ENCODE measurements at regions not wholly inside any gene's neighbourhood (a gene's known extent, or its start where the extent isn't known, plus 50 kb on each side); places are given as distances from the start of the nearest gene placed in this dataset.

- H3K4me3 ChIP-seq (ENCODE audit: low read length), result no peak overlapping the region
- TF ChIP-seq CTCF (conservative IDR thresholded peaks at IDR 0.05; ENCODE audit: low read depth, low read length), result no peak
- no peak for DNase-seq (ENCODE audit: low read depth)
Observed at GRCh38 chr2:117257362-117257761, 557.1 kb upstream of the DDX18 start.

GRCh38 chr2:117269574-117269973, 544.9 kb upstream of the DDX18 start:
- TF ChIP-seq CTCF (conservative IDR thresholded peaks at IDR 0.05; ENCODE audit: low read depth, low read length), result no peak
- no peak overlapping the region for H3K4me3 ChIP-seq (ENCODE audit: low read length)
- no peak for DNase-seq (ENCODE audit: low read depth)

GRCh38 chr2:117271631-117272030, 542.9 kb upstream of the DDX18 start:
- no peak overlapping the region for H3K4me3 ChIP-seq (ENCODE audit: low read length)
- no peak for DNase-seq (ENCODE audit: low read depth)
- no peak for TF ChIP-seq CTCF (conservative IDR thresholded peaks at IDR 0.05; ENCODE audit: low read depth, low read length)

GRCh38 chr2:117273009-117273671, 541.4 kb upstream of the DDX18 start:
- no peak overlapping the region for H3K4me3 ChIP-seq (ENCODE audit: low read length)
- no peak for TF ChIP-seq CTCF (conservative IDR thresholded peaks at IDR 0.05; ENCODE audit: low read depth, low read length)
- peak; percentile 31 for DNase-seq (ENCODE audit: low read depth)

- no peak for DNase-seq (ENCODE audit: low read depth)
- no peak overlapping the region for H3K4me3 ChIP-seq (ENCODE audit: low read length)
- no peak for TF ChIP-seq CTCF (conservative IDR thresholded peaks at IDR 0.05; ENCODE audit: low read depth, low read length)
Observed at GRCh38 chr2:117293012-117293411, 521.5 kb upstream of the DDX18 start.

GRCh38 chr2:117299451-117299850, 515.0 kb upstream of the DDX18 start:
- no peak overlapping the region for H3K4me3 ChIP-seq (ENCODE audit: low read length)
- no peak for TF ChIP-seq CTCF (conservative IDR thresholded peaks at IDR 0.05; ENCODE audit: low read depth, low read length)
- DNase-seq (ENCODE audit: low read depth), result no peak

All from retinal pigment epithelial cell (primary cell).